ENCODE measurements at regions not wholly inside any gene's neighbourhood (a gene's known extent, or its start where the extent isn't known, plus 50 kb on each side); places are given as distances from the start of the nearest gene placed in this dataset.

DNA sequence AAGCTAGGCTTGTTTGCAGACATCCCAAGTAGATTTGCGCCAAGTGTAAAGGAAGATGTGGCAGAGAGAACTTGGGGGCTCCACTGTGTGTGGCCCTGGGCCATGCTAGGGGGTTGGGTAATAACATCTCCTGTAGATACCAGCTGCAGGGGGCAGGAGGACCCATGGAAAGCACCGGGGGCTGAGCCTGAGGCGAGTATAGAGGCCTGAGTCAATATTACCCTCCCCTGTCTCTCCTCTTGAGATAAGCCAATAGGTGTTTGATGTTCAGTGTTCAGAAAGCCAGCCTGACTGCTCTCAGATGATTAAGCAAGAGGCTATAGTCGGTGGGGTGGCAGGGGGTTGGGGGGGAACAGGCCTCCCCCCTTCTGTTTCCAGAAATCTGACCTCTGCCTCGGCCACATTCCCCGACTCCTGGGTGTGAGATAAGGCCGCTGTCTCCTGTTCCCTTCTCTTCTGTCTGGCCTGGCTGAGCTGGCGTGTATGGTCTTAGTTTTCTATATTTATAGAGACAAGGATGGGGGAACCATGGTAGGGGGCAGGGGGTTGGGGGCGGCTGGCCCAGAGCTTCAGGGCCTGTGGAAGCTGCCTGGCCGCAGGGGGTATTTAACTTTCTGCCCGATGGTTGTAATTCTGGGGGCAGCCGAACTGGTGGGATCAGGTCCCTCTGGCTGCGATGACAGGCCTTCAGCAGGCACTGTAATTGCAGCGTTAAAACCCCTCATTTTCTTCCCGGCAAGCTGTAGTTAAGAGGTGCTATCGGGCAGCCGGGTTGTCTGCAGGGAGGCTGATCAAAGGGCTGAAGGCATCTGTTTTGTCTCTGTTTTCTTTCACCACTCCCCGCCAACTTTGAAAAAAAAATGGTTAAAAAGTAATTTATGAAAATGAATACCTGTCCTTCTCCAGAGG lies 292.0 kb downstream of the NSG2 start:
- peak; percentile 91 for DNase-seq

DNA sequence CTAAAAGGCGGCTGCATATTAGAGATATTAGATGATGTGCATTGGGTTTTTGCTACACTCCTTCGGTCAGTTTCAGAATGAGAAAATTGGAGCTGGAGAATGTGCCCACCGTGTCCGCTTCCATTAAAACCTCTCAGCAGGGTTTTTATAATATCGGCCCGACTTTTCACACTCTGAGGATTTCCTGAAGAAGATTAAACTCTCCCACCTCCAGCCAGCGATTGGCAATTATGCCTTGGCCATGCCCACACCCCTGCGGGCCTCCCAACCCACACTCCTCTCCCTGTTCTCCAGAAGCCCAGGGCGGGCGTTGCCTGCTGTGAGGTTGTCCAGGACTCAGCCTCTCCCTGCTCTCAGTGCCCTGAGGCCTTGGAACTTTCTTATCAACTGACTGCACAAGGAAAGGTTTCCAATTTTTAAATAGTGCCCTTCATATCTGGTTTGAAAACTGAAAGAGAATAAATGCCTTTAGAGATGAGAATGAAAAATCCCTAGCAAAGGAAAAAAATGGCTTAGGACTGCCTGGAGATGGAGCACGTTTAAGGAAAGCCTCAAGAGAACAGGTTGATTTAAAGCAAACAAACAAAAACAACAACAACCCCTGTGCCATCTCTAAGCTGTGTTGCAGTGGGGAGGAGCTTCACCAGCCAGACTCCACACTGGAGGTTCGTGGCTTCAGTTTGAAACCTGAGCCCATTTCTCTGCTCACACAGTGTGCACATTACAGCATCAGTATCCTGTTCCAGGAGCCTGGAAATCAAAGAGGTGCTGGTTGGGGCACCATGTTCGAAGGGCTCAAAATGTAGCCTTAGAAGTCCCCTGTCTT lies 292.9 kb downstream of the NSG2 start:
- WGBS (ENCODE audit: extremely low coverage, insufficient coverage, low lambda C conversion rate) = no CpG with 5 or more reads among the region's 13 CpGs
- Histone ChIP-seq H3K4ac (ENCODE audit: low read depth, low read length) (peak overlapping the region; percentile 26), H3K36me3 (ENCODE audit: control insufficient read depth, insufficient read depth, low read length) (no peaks in the 10 kb centered on the region), H3K79me1 (ENCODE audit: low read length) (no peaks in the 10 kb centered on the region), H3K4me2 (ENCODE audit: low read length) (no peak overlapping the region), H2BK15ac (replicated peaks; ENCODE audit: low read depth) (no peak overlapping the region), H2BK5ac (ENCODE audit: low read length) (no peak overlapping the region), H2BK120ac (ENCODE audit: low read depth, low read length) (no peak overlapping the region), H3K27ac (ENCODE audit: low read depth, low read length) (peak overlapping the region; percentile 55), H4K5ac (ENCODE audit: low read length) (no peak overlapping the region), H3K56ac (ENCODE audit: low read length) (peak overlapping the region; percentile 51), H3K79me2 (ENCODE audit: control insufficient read depth, insufficient read depth, low read length) (no peaks in the 10 kb centered on the region), H3K9ac (ENCODE audit: low read length) (no peak overlapping the region), H3K4me1 (ENCODE audit: control insufficient read depth, low read depth, low read length) (no peaks in the 10 kb centered on the region), H4K8ac (ENCODE audit: low read depth, low read length) (no peak overlapping the region), H2AK5ac (ENCODE audit: low read length) (peak overlapping the region; percentile 19), H3K18ac (ENCODE audit: low read length) (no peak overlapping the region), H3K23ac (ENCODE audit: low read length) (no peak overlapping the region), H3K27me3 (ENCODE audit: insufficient read depth, low read length, poor library complexity) (no peaks in the 10 kb centered on the region), H3K4me3 (ENCODE audit: low read length) (no peak overlapping the region)
- DNase-seq = peak; percentile 72

More for the DNA sequence above, 292.0 kb downstream of the NSG2 start:
- Histone ChIP-seq H3K18ac (ENCODE audit: low read length) (peak overlapping the region; percentile 77), H4K8ac (ENCODE audit: low read depth, low read length) (no peak overlapping the region), H3K9ac (ENCODE audit: low read length) (no peak overlapping the region), H3K79me2 (ENCODE audit: control insufficient read depth, insufficient read depth, low read length) (no peaks in the 10 kb centered on the region), H3K23ac (ENCODE audit: low read length) (no peak overlapping the region), H3K79me1 (ENCODE audit: low read length) (no peaks in the 10 kb centered on the region), H3K27ac (ENCODE audit: low read depth, low read length) (peak overlapping the region; percentile 55), H3K36me3 (ENCODE audit: control insufficient read depth, insufficient read depth, low read length) (no peaks in the 10 kb centered on the region), H3K56ac (ENCODE audit: low read length) (no peak overlapping the region), H2BK5ac (ENCODE audit: low read length) (no peak overlapping the region), H3K4me3 (ENCODE audit: low read length) (no peak overlapping the region), H3K4ac (ENCODE audit: low read depth, low read length) (peak overlapping the region; percentile 64), H4K5ac (ENCODE audit: low read length) (no peak overlapping the region), H3K4me1 (ENCODE audit: control insufficient read depth, low read depth, low read length) (no peaks in the 10 kb centered on the region), H3K4me2 (ENCODE audit: low read length) (no peak overlapping the region), H2BK15ac (replicated peaks; ENCODE audit: low read depth) (no peak overlapping the region), H2AK5ac (ENCODE audit: low read length) (no peak overlapping the region), H3K27me3 (ENCODE audit: insufficient read depth, low read length, poor library complexity) (no peaks in the 10 kb centered on the region), H2BK120ac (ENCODE audit: low read depth, low read length) (no peak overlapping the region)
- no CpG with 5 or more reads among the region's 18 CpGs for WGBS (ENCODE audit: extremely low coverage, insufficient coverage, low lambda C conversion rate)

DNA sequence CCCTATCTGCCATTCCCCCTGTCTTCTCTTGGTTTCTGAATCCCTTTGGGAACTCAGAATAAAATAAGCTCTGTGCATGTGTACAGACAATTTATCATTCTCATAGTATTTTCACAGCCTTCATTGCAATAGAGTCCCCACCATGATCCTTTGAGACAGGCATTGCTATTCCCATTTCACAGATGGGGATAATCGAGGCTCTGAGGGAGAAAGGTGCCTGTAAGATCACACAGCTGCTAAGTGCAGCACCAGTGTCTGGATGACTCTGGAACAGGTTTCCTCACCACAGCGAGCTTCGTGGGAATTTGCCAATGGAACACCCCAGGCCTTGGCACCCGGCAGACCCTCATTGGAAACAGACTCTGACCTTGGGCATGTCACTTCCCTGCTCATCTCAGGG lies 293.6 kb downstream of the NSG2 start:
- Histone ChIP-seq H3K27me3 (ENCODE audit: insufficient read depth, low read length, poor library complexity) (no peaks in the 10 kb centered on the region), H3K4me2 (ENCODE audit: low read length) (no peak overlapping the region), H3K4me3 (ENCODE audit: low read length) (no peak overlapping the region), H3K36me3 (ENCODE audit: control insufficient read depth, insufficient read depth, low read length) (no peaks in the 10 kb centered on the region), H2AK5ac (ENCODE audit: low read length) (no peak overlapping the region), H3K23ac (ENCODE audit: low read length) (no peak overlapping the region), H2BK15ac (replicated peaks; ENCODE audit: low read depth) (no peak overlapping the region), H4K8ac (ENCODE audit: low read depth, low read length) (no peak overlapping the region), H2BK120ac (ENCODE audit: low read depth, low read length) (no peak overlapping the region), H2BK5ac (ENCODE audit: low read length) (no peak overlapping the region), H3K18ac (ENCODE audit: low read length) (no peak overlapping the region), H3K4ac (ENCODE audit: low read depth, low read length) (peak overlapping the region; percentile 6), H3K79me2 (ENCODE audit: control insufficient read depth, insufficient read depth, low read length) (no peaks in the 10 kb centered on the region), H3K56ac (ENCODE audit: low read length) (no peak overlapping the region), H3K27ac (ENCODE audit: low read depth, low read length) (no peak overlapping the region), H4K5ac (ENCODE audit: low read length) (no peak overlapping the region), H3K4me1 (ENCODE audit: control insufficient read depth, low read depth, low read length) (no peaks in the 10 kb centered on the region), H3K79me1 (ENCODE audit: low read length) (no peaks in the 10 kb centered on the region), H3K9ac (ENCODE audit: low read length) (no peak overlapping the region)
- DNase-seq = no peak
- no CpG with 5 or more reads among the region's 4 CpGs for WGBS (ENCODE audit: extremely low coverage, insufficient coverage, low lambda C conversion rate)

GRCh38 chr5:174340226-174340625 lies 294.7 kb downstream of the NSG2 start:
- H2BK5ac ChIP-seq (ENCODE audit: low read length) = no peak overlapping the region
- H4K8ac ChIP-seq (ENCODE audit: low read depth, low read length) = no peak overlapping the region
- no peak overlapping the region for H3K4ac ChIP-seq (ENCODE audit: low read depth, low read length)
- no peak overlapping the region for H4K5ac ChIP-seq (ENCODE audit: low read length)
- no peak overlapping the region for H3K27ac ChIP-seq (ENCODE audit: low read depth, low read length)
- no peak overlapping the region for H3K9ac ChIP-seq (ENCODE audit: low read length)
- H2BK15ac ChIP-seq (replicated peaks; ENCODE audit: low read depth) = no peak overlapping the region
- no peaks in the 10 kb centered on the region for H3K79me1 ChIP-seq (ENCODE audit: low read length)
- H3K23ac ChIP-seq (ENCODE audit: low read length) = no peak overlapping the region
- no peak overlapping the region for H3K4me2 ChIP-seq (ENCODE audit: low read length)
- no CpG with 5 or more reads among the region's 5 CpGs for WGBS (ENCODE audit: extremely low coverage, insufficient coverage, low lambda C conversion rate)
- no peaks in the 10 kb centered on the region for H3K79me2 ChIP-seq (ENCODE audit: control insufficient read depth, insufficient read depth, low read length)
- H3K27me3 ChIP-seq (ENCODE audit: insufficient read depth, low read length, poor library complexity) = no peaks in the 10 kb centered on the region
- no peak overlapping the region for H2AK5ac ChIP-seq (ENCODE audit: low read length)
- no peaks in the 10 kb centered on the region for H3K36me3 ChIP-seq (ENCODE audit: control insufficient read depth, insufficient read depth, low read length)
- H3K4me3 ChIP-seq (ENCODE audit: low read length) = no peak overlapping the region
- H3K56ac ChIP-seq (ENCODE audit: low read length) = no peak overlapping the region
- no peak for DNase-seq
- no peaks in the 10 kb centered on the region for H3K4me1 ChIP-seq (ENCODE audit: control insufficient read depth, low read depth, low read length)
- no peak overlapping the region for H2BK120ac ChIP-seq (ENCODE audit: low read depth, low read length)
- no peak overlapping the region for H3K18ac ChIP-seq (ENCODE audit: low read length)

DNA sequence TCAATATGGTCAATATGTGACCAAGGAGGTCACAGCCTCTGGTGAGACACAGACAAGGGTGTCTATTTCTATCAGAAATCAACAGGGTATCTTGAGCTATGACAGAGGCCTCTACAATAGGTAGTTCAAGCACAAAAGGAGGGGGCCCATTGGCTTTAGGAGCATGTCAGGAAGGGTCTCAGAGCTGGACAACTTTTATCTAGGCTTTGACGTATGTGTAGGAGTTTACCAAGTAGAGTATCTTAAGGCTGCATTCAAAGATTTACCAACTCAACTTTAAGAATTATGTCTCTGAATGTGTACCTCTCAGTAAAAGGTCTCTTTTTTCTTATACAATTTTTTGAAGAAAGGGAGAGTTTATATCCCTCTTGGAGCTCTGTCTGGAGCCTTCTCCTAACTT lies 297.2 kb downstream of the NSG2 start:
- H3K4me3 ChIP-seq (ENCODE audit: low read length) = no peak overlapping the region
- no peak overlapping the region for H2BK5ac ChIP-seq (ENCODE audit: low read length)
- no peak overlapping the region for H3K4ac ChIP-seq (ENCODE audit: low read depth, low read length)
- no peak overlapping the region for H3K56ac ChIP-seq (ENCODE audit: low read length)
- no peak overlapping the region for H4K8ac ChIP-seq (ENCODE audit: low read depth, low read length)
- no peaks in the 10 kb centered on the region for H3K4me1 ChIP-seq (ENCODE audit: control insufficient read depth, low read depth, low read length)
- no peak overlapping the region for H3K23ac ChIP-seq (ENCODE audit: low read length)
- H3K27ac ChIP-seq (ENCODE audit: low read depth, low read length) = no peak overlapping the region
- WGBS (ENCODE audit: extremely low coverage, insufficient coverage, low lambda C conversion rate) = no CpG with 5 or more reads among the region's 1 CpG
- H3K27me3 ChIP-seq (ENCODE audit: insufficient read depth, low read length, poor library complexity) = no peaks in the 10 kb centered on the region
- H3K4me2 ChIP-seq (ENCODE audit: low read length) = no peak overlapping the region
- no peak overlapping the region for H2AK5ac ChIP-seq (ENCODE audit: low read length)
- H2BK120ac ChIP-seq (ENCODE audit: low read depth, low read length) = no peak overlapping the region
- H2BK15ac ChIP-seq (replicated peaks; ENCODE audit: low read depth) = no peak overlapping the region
- H4K5ac ChIP-seq (ENCODE audit: low read length) = no peak overlapping the region
- no peaks in the 10 kb centered on the region for H3K79me1 ChIP-seq (ENCODE audit: low read length)
- H3K18ac ChIP-seq (ENCODE audit: low read length) = no peak overlapping the region
- H3K9ac ChIP-seq (ENCODE audit: low read length) = no peak overlapping the region
- H3K79me2 ChIP-seq (ENCODE audit: control insufficient read depth, insufficient read depth, low read length) = no peaks in the 10 kb centered on the region
- no peaks in the 10 kb centered on the region for H3K36me3 ChIP-seq (ENCODE audit: control insufficient read depth, insufficient read depth, low read length)
- no peak for DNase-seq
